Activated CD4-positive, alpha-beta T cell treated with anti-CD3 and anti-CD28 coated beads, Interleukin-2, amount 50 U/mL, for 48 hours (primary cell): ENCODE measurements at regions not wholly inside any gene's neighbourhood (a gene's known extent, or its start where the extent isn't known, plus 50 kb on each side); places are given as distances from the start of the nearest gene placed in this dataset.
"Not testable (repeated sequence)": the region's sequence is repeated elsewhere in the genome, so short reads cannot be mapped to it uniquely, and the experiment has no call there.

Experiments
- DNase-seq, 2 experiments: peaks; one replicate each; pipeline ENCODE4 v3.0.0-alpha.2; 2020

- DNase-seq: no peak
Measured at GRCh38 chr5:118146824-118147223, 841.5 kb downstream of the DTWD2 start.

- DNase-seq: no peak
Measured at GRCh38 chr5:118144540-118144939, 843.8 kb downstream of the DTWD2 start.

GRCh38 chr5:118139361-118139760, 849.0 kb downstream of the DTWD2 start:
- DNase-seq: no peak

- no peak for DNase-seq
Measured at GRCh38 chr5:118126159-118126558, 862.2 kb downstream of the DTWD2 start.

- DNase-seq: no peak
Measured at GRCh38 chr5:118125687-118126086, 862.7 kb downstream of the DTWD2 start.

- no peak for DNase-seq
Measured at GRCh38 chr5:118121258-118121657, 867.1 kb downstream of the DTWD2 start.

- DNase-seq: no peak
Measured at GRCh38 chr5:118115791-118116190, 872.6 kb downstream of the DTWD2 start.

GRCh38 chr5:118111956-118112355, 876.4 kb downstream of the DTWD2 start:
- no peak for DNase-seq

- not testable (repeated sequence) for DNase-seq
Measured at GRCh38 chr5:118107246-118107645, 881.1 kb downstream of the DTWD2 start.

- DNase-seq: no peak
Measured at GRCh38 chr5:118098716-118099115, 889.6 kb downstream of the DTWD2 start.

GRCh38 chr5:118095115-118095514, 893.2 kb downstream of the DTWD2 start:
- no peak for DNase-seq

- DNase-seq: no peak
Measured at GRCh38 chr5:118088448-118088847, 899.9 kb downstream of the DTWD2 start.

- no peak for DNase-seq
Measured at GRCh38 chr5:118076490-118076889, 911.9 kb downstream of the DTWD2 start.

- DNase-seq: no peak
Measured at GRCh38 chr5:118070041-118070440, 918.3 kb downstream of the DTWD2 start.

GRCh38 chr5:118069452-118069851, 918.9 kb downstream of the DTWD2 start:
- no peak for DNase-seq

- DNase-seq: no peak
Measured at GRCh38 chr5:118068886-118069285, 919.5 kb downstream of the DTWD2 start.

GRCh38 chr5:118063836-118064235, 924.5 kb downstream of the DTWD2 start:
- not testable (repeated sequence) for DNase-seq

- DNase-seq: no peak
Measured at GRCh38 chr5:118060833-118061232, 927.5 kb downstream of the DTWD2 start.

GRCh38 chr5:118052503-118052902, 935.8 kb downstream of the DTWD2 start:
- no peak for DNase-seq

- no peak for DNase-seq
Measured at GRCh38 chr5:118044169-118044568, 944.2 kb downstream of the DTWD2 start.

GRCh38 chr5:118043531-118043930, 944.8 kb downstream of the DTWD2 start:
- DNase-seq: no peak

- DNase-seq: no peak
Measured at GRCh38 chr5:118042076-118042475, 946.3 kb downstream of the DTWD2 start.

GRCh38 chr5:118040496-118040895, 947.9 kb downstream of the DTWD2 start:
- no peak for DNase-seq

- DNase-seq: no peak
Measured at GRCh38 chr5:118033686-118034338, 954.5 kb downstream of the DTWD2 start.

GRCh38 chr5:118029807-118030206, 958.5 kb downstream of the DTWD2 start:
- DNase-seq: no peak
